ENCODE measurements at regions not wholly inside any gene's neighbourhood (a gene's known extent, or its start where the extent isn't known, plus 50 kb on each side); places are given as distances from the start of the nearest gene placed in this dataset.
"Not testable (repeated sequence)": the region's sequence is repeated elsewhere in the genome, so short reads cannot be mapped to it uniquely, and the experiment has no call there.

DNA sequence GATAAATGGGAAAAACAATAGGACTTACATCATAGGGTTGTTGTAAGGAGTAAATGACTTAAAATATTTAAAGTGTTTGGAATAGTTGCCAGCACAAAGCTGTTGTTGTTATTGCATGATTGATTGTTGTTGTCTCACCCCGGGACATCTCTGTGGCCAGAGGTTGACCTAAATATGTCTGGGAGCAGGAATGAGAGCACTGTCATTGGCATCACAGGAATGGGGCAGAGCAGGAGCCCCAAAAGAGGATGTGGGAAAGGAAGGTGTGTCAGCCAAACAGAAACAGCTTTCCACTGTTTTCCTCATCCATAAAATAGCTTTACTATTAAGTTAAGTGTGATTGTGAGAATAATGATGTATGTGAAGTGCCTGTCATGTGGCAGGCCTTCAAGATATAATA is 121.6 kb downstream of the TMEM168 start:
- H2AK5ac ChIP-seq (ENCODE audit: low read length) = no peak overlapping the region
- WGBS (ENCODE audit: extremely low coverage, insufficient coverage, low lambda C conversion rate) = no CpG with 5 or more reads among the region's 1 CpG
- H3K4me2 ChIP-seq (ENCODE audit: low read length) = no peak overlapping the region
- no peaks in the 10 kb centered on the region for H3K79me1 ChIP-seq (ENCODE audit: low read length)
- peak; percentile 36 for DNase-seq
- H3K56ac ChIP-seq (ENCODE audit: low read length) = no peak overlapping the region
- H3K4me1 ChIP-seq (ENCODE audit: control insufficient read depth, low read depth, low read length) = peaks cover 2% of the 10 kb centered on the region
- H3K4ac ChIP-seq (ENCODE audit: low read depth, low read length) = peak overlapping the region; percentile 24
- no peak overlapping the region for H3K9ac ChIP-seq (ENCODE audit: low read length)
- H4K8ac ChIP-seq (ENCODE audit: low read depth, low read length) = no peak overlapping the region
- peak overlapping the region; percentile 62 for H3K27ac ChIP-seq (ENCODE audit: low read depth, low read length)
- H3K18ac ChIP-seq (ENCODE audit: low read length) = no peak overlapping the region
- H3K27me3 ChIP-seq (ENCODE audit: insufficient read depth, low read length, poor library complexity) = no peaks in the 10 kb centered on the region
- no peak overlapping the region for H4K5ac ChIP-seq (ENCODE audit: low read length)
- no peak overlapping the region for H2BK15ac ChIP-seq (replicated peaks; ENCODE audit: low read depth)
- H3K36me3 ChIP-seq (ENCODE audit: control insufficient read depth, insufficient read depth, low read length) = no peaks in the 10 kb centered on the region
- peak overlapping the region; percentile 47 for H2BK5ac ChIP-seq (ENCODE audit: low read length)
- H2BK120ac ChIP-seq (ENCODE audit: low read depth, low read length) = peak overlapping the region; percentile 69
- no peak overlapping the region for H3K4me3 ChIP-seq (ENCODE audit: low read length)
- no peak overlapping the region for H3K23ac ChIP-seq (ENCODE audit: low read length)
- H3K79me2 ChIP-seq (ENCODE audit: control insufficient read depth, insufficient read depth, low read length) = no peaks in the 10 kb centered on the region

DNA sequence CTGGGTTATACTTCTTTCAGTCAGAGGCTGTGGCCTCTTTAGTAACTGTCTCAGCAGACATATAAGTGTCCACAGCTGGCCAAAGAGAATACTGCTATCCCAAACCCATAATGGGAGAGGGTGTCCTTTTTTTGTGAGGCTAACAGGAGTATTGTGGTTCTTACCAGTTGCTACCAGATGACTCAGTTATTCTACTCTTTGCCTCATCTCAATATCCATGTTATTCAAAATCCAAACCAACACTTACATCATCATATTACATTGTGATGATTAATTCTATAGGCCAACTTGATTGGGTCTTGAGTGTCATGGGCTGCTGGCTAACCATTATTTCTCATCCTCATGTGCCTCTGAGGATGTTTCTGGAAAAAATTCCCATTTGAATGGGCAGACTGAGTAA is 120.9 kb downstream of the TMEM168 start:
- Histone ChIP-seq H3K4me3 (ENCODE audit: low read length) (no peak overlapping the region), H4K8ac (ENCODE audit: low read depth, low read length) (no peak overlapping the region), H3K36me3 (ENCODE audit: control insufficient read depth, insufficient read depth, low read length) (no peaks in the 10 kb centered on the region), H3K79me2 (ENCODE audit: control insufficient read depth, insufficient read depth, low read length) (no peaks in the 10 kb centered on the region), H4K5ac (ENCODE audit: low read length) (no peak overlapping the region), H3K56ac (ENCODE audit: low read length) (no peak overlapping the region), H3K27ac (ENCODE audit: low read depth, low read length) (peak overlapping the region; percentile 48), H3K27me3 (ENCODE audit: insufficient read depth, low read length, poor library complexity) (no peaks in the 10 kb centered on the region), H2BK15ac (replicated peaks; ENCODE audit: low read depth) (peak overlapping the region; percentile 89), H2BK5ac (ENCODE audit: low read length) (peak overlapping the region; percentile 30), H3K23ac (ENCODE audit: low read length) (no peak overlapping the region), H3K18ac (ENCODE audit: low read length) (peak overlapping the region; percentile 82), H3K9ac (ENCODE audit: low read length) (no peak overlapping the region), H2BK120ac (ENCODE audit: low read depth, low read length) (peak overlapping the region; percentile 76), H3K4me1 (ENCODE audit: control insufficient read depth, low read depth, low read length) (peaks cover 2% of the 10 kb centered on the region), H3K4ac (ENCODE audit: low read depth, low read length) (peak overlapping the region; percentile 65), H2AK5ac (ENCODE audit: low read length) (no peak overlapping the region), H3K79me1 (ENCODE audit: low read length) (no peaks in the 10 kb centered on the region), H3K4me2 (ENCODE audit: low read length) (no peak overlapping the region)
- DNase-seq = no peak

DNA sequence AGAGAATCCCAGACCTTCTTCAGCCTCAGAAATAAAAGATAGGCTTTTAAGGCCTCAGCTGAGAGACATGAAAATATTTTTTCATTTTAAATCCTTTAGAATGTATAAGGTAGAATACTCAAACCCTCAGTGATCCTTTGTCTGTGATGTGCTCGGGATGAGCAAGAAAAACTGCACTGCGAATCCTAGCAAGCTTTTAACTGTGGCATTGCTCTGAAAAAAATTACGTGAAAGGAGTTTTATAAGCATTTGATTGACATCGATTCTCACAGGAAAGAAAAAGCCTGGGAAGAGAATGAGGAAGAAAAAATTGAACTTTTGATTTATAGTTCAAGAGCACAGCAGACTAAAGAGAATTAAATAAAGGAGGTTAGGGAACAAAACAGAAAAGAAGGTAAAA is 120.0 kb downstream of the TMEM168 start:
- WGBS (ENCODE audit: extremely low coverage, insufficient coverage, low lambda C conversion rate) = no CpG with 5 or more reads among the region's 4 CpGs
- no peak overlapping the region for H2BK5ac ChIP-seq (ENCODE audit: low read length)
- no peak overlapping the region for H3K4ac ChIP-seq (ENCODE audit: low read depth, low read length)
- no peak overlapping the region for H2BK120ac ChIP-seq (ENCODE audit: low read depth, low read length)
- peaks cover 2% of the 10 kb centered on the region for H3K4me1 ChIP-seq (ENCODE audit: control insufficient read depth, low read depth, low read length)
- no peak overlapping the region for H3K27ac ChIP-seq (ENCODE audit: low read depth, low read length)
- no peak overlapping the region for H4K8ac ChIP-seq (ENCODE audit: low read depth, low read length)
- no peak overlapping the region for H3K4me3 ChIP-seq (ENCODE audit: low read length)
- no peaks in the 10 kb centered on the region for H3K79me2 ChIP-seq (ENCODE audit: control insufficient read depth, insufficient read depth, low read length)
- no peak overlapping the region for H3K23ac ChIP-seq (ENCODE audit: low read length)
- no peak overlapping the region for H3K56ac ChIP-seq (ENCODE audit: low read length)
- H3K79me1 ChIP-seq (ENCODE audit: low read length) = no peaks in the 10 kb centered on the region
- H2AK5ac ChIP-seq (ENCODE audit: low read length) = no peak overlapping the region
- H3K27me3 ChIP-seq (ENCODE audit: insufficient read depth, low read length, poor library complexity) = no peaks in the 10 kb centered on the region
- no peaks in the 10 kb centered on the region for H3K36me3 ChIP-seq (ENCODE audit: control insufficient read depth, insufficient read depth, low read length)
- no peak for DNase-seq
- H3K9ac ChIP-seq (ENCODE audit: low read length) = no peak overlapping the region
- H4K5ac ChIP-seq (ENCODE audit: low read length) = no peak overlapping the region
- H3K18ac ChIP-seq (ENCODE audit: low read length) = no peak overlapping the region
- H3K4me2 ChIP-seq (ENCODE audit: low read length) = no peak overlapping the region
- no peak overlapping the region for H2BK15ac ChIP-seq (replicated peaks; ENCODE audit: low read depth)

DNA sequence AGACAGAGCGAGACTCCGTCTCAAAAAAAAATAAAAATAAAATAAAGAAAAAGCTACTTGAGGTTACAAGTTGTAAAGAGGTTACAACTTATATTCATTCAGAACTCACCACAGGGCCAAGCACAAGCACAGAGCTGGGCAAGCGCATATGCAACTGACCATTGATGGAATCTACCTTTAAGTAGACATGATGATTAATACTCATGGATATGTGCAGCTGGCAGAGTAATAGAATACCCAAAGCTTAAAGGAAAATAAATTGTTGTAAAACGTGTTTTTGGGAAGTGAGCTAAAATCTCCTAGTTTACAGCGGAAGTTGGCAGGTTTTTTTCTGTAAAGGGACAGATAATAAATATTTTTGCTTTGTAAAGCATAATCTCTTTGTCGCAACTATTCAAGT is 111.6 kb downstream of the TMEM168 start:
- Histone ChIP-seq H2BK120ac (ENCODE audit: low read depth, low read length) (no peak overlapping the region), H3K9ac (ENCODE audit: low read length) (no peak overlapping the region), H3K4me2 (ENCODE audit: low read length) (no peak overlapping the region), H3K36me3 (ENCODE audit: control insufficient read depth, insufficient read depth, low read length) (no peaks in the 10 kb centered on the region), H3K27ac (ENCODE audit: low read depth, low read length) (no peak overlapping the region), H3K27me3 (ENCODE audit: insufficient read depth, low read length, poor library complexity) (no peaks in the 10 kb centered on the region), H3K23ac (ENCODE audit: low read length) (no peak overlapping the region), H3K56ac (ENCODE audit: low read length) (no peak overlapping the region), H3K4ac (ENCODE audit: low read depth, low read length) (no peak overlapping the region), H4K5ac (ENCODE audit: low read length) (no peak overlapping the region), H2AK5ac (ENCODE audit: low read length) (no peak overlapping the region), H2BK15ac (replicated peaks; ENCODE audit: low read depth) (no peak overlapping the region), H2BK5ac (ENCODE audit: low read length) (no peak overlapping the region), H3K79me1 (ENCODE audit: low read length) (no peaks in the 10 kb centered on the region), H3K18ac (ENCODE audit: low read length) (no peak overlapping the region), H3K4me1 (ENCODE audit: control insufficient read depth, low read depth, low read length) (peaks cover 7% of the 10 kb centered on the region), H4K8ac (ENCODE audit: low read depth, low read length) (no peak overlapping the region), H3K79me2 (ENCODE audit: control insufficient read depth, insufficient read depth, low read length) (no peaks in the 10 kb centered on the region), H3K4me3 (ENCODE audit: low read length) (no peak overlapping the region)
- 100% methylated on average over 2 of the region's 6 CpGs for WGBS (ENCODE audit: extremely low coverage, insufficient coverage, low lambda C conversion rate)
- DNase-seq = no peak

DNA sequence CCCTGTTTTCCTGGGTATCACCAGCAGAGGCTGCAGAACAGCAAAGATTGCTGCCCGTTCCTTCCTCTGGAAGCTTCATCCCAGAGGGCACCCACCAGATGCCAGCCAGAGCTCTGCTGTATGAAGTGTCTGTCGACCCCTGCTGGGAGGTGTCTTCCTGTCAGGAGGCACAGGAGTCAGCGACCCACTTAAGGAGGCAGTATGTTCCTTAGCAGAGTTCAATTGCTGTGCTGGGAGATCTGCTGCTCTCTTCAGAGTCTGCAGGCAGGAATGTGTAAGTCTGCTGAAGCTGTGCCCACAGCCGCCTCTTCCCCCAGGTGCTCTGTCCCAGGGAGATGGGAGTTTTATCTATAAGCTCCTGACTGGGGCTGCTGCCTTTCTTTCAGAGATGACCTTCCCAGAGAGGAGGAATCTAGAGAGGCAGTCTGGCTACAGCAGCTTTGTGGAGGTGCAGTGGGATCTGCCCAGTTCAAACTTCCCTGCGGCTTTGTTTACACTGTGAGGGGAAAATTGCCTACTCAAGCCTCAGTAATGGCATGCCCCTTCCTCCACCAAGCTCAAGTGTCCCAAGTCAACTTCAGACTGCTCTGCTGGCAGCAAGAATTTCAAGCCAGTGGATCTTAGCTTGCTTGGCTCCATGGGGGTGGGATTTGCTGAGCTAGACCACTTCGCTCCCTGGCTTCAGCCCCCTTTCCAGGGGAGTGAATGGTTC is 100.6 kb downstream of the TMEM168 start:
- not testable (repeated sequence) for H4K8ac ChIP-seq (ENCODE audit: low read depth, low read length); H3K18ac ChIP-seq (ENCODE audit: low read length); H3K9ac ChIP-seq (ENCODE audit: low read length); H3K79me1 ChIP-seq (ENCODE audit: low read length); H3K36me3 ChIP-seq (ENCODE audit: control insufficient read depth, insufficient read depth, low read length); H3K27me3 ChIP-seq (ENCODE audit: insufficient read depth, low read length, poor library complexity); H2AK5ac ChIP-seq (ENCODE audit: low read length); H3K4me3 ChIP-seq (ENCODE audit: low read length); H3K4ac ChIP-seq (ENCODE audit: low read depth, low read length); H2BK15ac ChIP-seq (replicated peaks; ENCODE audit: low read depth); H2BK5ac ChIP-seq (ENCODE audit: low read length); H3K4me2 ChIP-seq (ENCODE audit: low read length); H3K4me1 ChIP-seq (ENCODE audit: control insufficient read depth, low read depth, low read length); H2BK120ac ChIP-seq (ENCODE audit: low read depth, low read length); H4K5ac ChIP-seq (ENCODE audit: low read length); H3K23ac ChIP-seq (ENCODE audit: low read length); H3K27ac ChIP-seq (ENCODE audit: low read depth, low read length); H3K56ac ChIP-seq (ENCODE audit: low read length); H3K79me2 ChIP-seq (ENCODE audit: control insufficient read depth, insufficient read depth, low read length)
- WGBS (ENCODE audit: extremely low coverage, insufficient coverage, low lambda C conversion rate) = no CpG with 5 or more reads among the region's 6 CpGs
- peak; percentile 76 for DNase-seq

DNA sequence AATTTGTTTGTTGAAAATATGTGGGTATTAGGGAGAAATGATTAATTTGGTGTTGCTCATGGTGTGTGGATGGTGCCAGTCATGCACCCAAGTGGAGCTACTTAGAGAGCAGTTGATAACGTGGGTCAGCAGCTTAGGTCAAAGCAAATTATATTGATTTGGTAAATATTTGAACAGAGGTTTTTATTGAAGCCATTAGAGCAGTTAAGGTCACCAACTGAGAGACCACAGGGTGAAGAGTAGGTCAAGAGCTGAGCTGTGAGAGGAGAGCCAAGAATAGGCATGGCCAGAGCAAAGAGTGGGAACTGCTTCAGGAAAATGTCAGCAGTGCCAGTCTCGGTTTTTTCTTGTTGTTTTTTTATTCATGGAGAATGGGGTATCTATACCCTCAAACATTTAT is 97.9 kb downstream of the TMEM168 start:
- no peak overlapping the region for H3K23ac ChIP-seq (ENCODE audit: low read length)
- DNase-seq = no peak
- H3K27ac ChIP-seq (ENCODE audit: low read depth, low read length) = no peak overlapping the region
- WGBS (ENCODE audit: extremely low coverage, insufficient coverage, low lambda C conversion rate) = no CpG with 5 or more reads among the region's 2 CpGs
- H3K4me3 ChIP-seq (ENCODE audit: low read length) = no peak overlapping the region
- H3K56ac ChIP-seq (ENCODE audit: low read length) = no peak overlapping the region
- H3K9ac ChIP-seq (ENCODE audit: low read length) = no peak overlapping the region
- H3K27me3 ChIP-seq (ENCODE audit: insufficient read depth, low read length, poor library complexity) = no peaks in the 10 kb centered on the region
- H2BK15ac ChIP-seq (replicated peaks; ENCODE audit: low read depth) = no peak overlapping the region
- no peak overlapping the region for H3K4ac ChIP-seq (ENCODE audit: low read depth, low read length)
- H3K79me1 ChIP-seq (ENCODE audit: low read length) = no peaks in the 10 kb centered on the region
- H3K79me2 ChIP-seq (ENCODE audit: control insufficient read depth, insufficient read depth, low read length) = no peaks in the 10 kb centered on the region
- H2BK5ac ChIP-seq (ENCODE audit: low read length) = no peak overlapping the region
- H4K8ac ChIP-seq (ENCODE audit: low read depth, low read length) = no peak overlapping the region
- H2AK5ac ChIP-seq (ENCODE audit: low read length) = no peak overlapping the region
- no peak overlapping the region for H2BK120ac ChIP-seq (ENCODE audit: low read depth, low read length)
- no peaks in the 10 kb centered on the region for H3K4me1 ChIP-seq (ENCODE audit: control insufficient read depth, low read depth, low read length)
- H3K36me3 ChIP-seq (ENCODE audit: control insufficient read depth, insufficient read depth, low read length) = no peaks in the 10 kb centered on the region
- no peak overlapping the region for H4K5ac ChIP-seq (ENCODE audit: low read length)
- no peak overlapping the region for H3K4me2 ChIP-seq (ENCODE audit: low read length)
- H3K18ac ChIP-seq (ENCODE audit: low read length) = no peak overlapping the region

All from mesendoderm (in vitro differentiated cells).